Retinal pigment epithelial cell (primary cell): ENCODE measurements at regions not wholly inside any gene's neighbourhood (a gene's known extent, or its start where the extent isn't known, plus 50 kb on each side); places are given as distances from the start of the nearest gene placed in this dataset.

Source experiments
- DNase-seq: peaks from one replicate; pipeline ENCODE4 v3.0.0-alpha.2; 2010; ENCODE audit warnings: low read depth
- H3K4me3 ChIP-seq: 2 replicates; pipeline ENCODE4 v1.5.1; 2011; ENCODE audit warnings: mild to moderate bottlenecking, low read length, control low read depth, moderate library complexity
- TF ChIP-seq, protein P1 (sequence below): conservative IDR thresholded peaks from 2 replicates; pipeline ENCODE4 v1.5.1; 2011; ENCODE audit warnings: low read depth, low read length, control low read depth, inconsistent platforms

DNA sequence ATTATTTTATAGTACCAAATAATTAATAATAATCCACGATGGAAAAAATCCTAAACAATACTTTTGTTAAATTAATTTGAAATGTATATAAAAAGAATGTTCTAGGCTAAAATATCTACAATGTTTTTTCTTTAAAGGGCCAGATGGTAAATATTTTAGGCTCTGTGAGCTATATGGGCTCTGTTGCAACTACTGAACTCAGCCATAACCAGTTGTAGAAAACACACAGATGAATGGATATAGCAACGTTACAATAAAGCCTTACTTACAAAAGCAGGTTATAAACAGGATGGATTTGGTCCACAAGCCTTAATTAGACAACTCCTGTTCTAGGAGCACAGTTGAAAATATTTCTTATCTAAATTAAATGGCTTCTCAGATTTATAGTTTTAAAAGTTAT is 245.2 kb downstream of the KCNC2 start:
- TF ChIP-seq, protein P1, sequence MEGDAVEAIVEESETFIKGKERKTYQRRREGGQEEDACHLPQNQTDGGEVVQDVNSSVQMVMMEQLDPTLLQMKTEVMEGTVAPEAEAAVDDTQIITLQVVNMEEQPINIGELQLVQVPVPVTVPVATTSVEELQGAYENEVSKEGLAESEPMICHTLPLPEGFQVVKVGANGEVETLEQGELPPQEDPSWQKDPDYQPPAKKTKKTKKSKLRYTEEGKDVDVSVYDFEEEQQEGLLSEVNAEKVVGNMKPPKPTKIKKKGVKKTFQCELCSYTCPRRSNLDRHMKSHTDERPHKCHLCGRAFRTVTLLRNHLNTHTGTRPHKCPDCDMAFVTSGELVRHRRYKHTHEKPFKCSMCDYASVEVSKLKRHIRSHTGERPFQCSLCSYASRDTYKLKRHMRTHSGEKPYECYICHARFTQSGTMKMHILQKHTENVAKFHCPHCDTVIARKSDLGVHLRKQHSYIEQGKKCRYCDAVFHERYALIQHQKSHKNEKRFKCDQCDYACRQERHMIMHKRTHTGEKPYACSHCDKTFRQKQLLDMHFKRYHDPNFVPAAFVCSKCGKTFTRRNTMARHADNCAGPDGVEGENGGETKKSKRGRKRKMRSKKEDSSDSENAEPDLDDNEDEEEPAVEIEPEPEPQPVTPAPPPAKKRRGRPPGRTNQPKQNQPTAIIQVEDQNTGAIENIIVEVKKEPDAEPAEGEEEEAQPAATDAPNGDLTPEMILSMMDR, result no peak

GRCh38 chr12:74971201-74971600 is 238.4 kb downstream of the KCNC2 start:
- TF ChIP-seq, protein P1, result no peak
- H3K4me3 ChIP-seq, result no peak overlapping the region
- DNase-seq, result no peak

More for the DNA sequence above, 245.2 kb downstream of the KCNC2 start:
- DNase-seq, result no peak
- H3K4me3 ChIP-seq, result no peak overlapping the region

GRCh38 chr12:74977832-74978481 is 231.7 kb downstream of the KCNC2 start:
- no peak overlapping the region for H3K4me3 ChIP-seq
- DNase-seq, result no peak
- TF ChIP-seq, protein P1, result no peak

DNA sequence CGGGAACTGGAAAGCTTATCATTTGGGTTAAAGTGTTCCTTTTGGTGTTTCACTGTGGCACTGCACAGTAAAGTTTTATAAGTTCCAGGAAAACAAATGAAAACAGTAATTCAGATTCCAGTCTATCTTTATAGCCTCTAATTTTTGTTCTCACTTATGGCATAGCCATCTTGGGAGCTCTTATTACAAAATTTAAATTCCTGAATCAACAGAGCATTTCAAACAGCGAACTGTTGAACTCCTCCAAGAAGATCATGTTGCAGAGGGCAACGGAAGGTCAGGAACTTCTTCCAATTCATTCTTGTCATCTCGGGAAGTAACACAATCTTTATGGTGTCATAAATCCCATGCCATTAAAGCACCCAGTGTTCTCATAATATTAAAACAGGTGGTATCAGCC is 229.1 kb downstream of the KCNC2 start:
- TF ChIP-seq, protein P1, result no peak
- H3K4me3 ChIP-seq, result no peak overlapping the region
- DNase-seq, result no peak

DNA sequence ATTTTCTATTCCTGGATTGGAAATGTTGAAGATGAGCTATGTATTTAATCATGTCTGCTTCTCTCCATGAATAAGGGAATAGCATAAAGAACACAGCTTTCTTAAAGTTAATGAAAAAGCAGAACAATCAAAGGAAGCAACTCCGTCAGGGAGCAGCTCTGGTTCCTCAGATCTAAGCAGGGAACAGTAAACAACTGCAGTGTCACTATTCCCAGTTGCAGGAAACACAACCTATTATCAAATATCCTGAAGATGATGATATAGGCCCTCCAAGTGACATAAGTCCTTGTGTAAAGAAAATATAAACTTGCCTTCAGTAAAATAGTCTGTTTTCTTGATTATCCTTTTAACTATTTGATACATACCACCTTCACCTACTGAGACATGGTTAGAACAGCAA is 228.1 kb downstream of the KCNC2 start:
- DNase-seq, result no peak
- H3K4me3 ChIP-seq, result no peak overlapping the region
- TF ChIP-seq, protein P1, result no peak

GRCh38 chr12:74983917-74984316 is 225.7 kb downstream of the KCNC2 start:
- no peak overlapping the region for H3K4me3 ChIP-seq
- DNase-seq, result no peak
- TF ChIP-seq, protein P1, result no peak

DNA sequence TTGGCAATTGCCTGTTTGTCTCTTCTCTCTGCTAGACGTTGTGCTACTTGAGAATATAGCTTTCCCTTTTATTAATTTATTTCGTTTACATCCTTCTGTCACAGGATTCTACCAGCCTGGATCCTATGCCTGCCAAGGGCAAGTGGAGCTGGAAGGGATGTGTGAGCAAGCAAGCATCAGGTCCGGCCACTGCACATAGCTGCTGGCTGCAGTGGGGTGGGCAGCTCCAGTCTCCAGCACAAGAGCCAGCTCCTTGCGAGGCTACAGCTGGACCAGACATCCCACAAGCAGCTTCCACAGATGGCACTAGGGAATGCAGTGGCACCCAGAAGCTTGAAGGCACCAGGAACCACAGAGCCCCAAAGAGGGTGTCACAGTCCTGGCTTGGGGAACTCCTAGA is 225.0 kb downstream of the KCNC2 start:
- H3K4me3 ChIP-seq, result no peak overlapping the region
- TF ChIP-seq, protein P1, result no peak
- DNase-seq, result no peak
